ENCODE measurements at regions not wholly inside any gene's neighbourhood (a gene's known extent, or its start where the extent isn't known, plus 50 kb on each side); places are given as distances from the start of the nearest gene placed in this dataset.
A peak's percentile ranks its signal among the peaks of the same experiment; 100 is the strongest.

DNA sequence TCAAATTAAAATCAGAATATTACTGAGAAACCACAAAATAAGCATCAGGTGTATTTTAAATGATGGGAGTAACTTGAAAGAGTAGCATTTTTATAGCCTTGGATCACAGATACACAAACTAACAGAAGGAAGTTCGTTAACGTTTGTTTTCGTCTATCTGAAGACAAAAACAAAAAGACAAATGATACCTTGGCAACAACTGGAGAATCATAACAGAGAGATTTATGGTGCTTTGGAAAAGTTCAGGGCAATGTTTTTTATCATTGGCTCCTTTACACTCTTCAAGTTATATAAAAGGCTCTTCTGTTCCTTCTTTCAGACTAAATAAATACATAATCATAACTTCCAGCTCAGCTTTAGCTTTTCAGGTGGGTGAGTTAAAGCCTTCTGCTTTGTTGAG lies 128.1 kb upstream of the VLDLR start:
- DNase-seq (no peak), ATAC-seq (ENCODE audit: low FRiP score in 2 of 2) (no peak)
- Histone ChIP-seq H3K27me3 (no peaks in the 10 kb centered on the region), H3K27ac (no peak overlapping the region), H3K9me3 (no peaks in the 10 kb centered on the region), H3K4me1 (peaks cover 0 to 5% (median 2%) of the 10 kb centered on the region in 4 donors), H3K4me3 (no peak overlapping the region), H3K36me3 (no peaks in the 10 kb centered on the region)
- TF ChIP-seq EP300 (IDR thresholded peaks at IDR 0.05) (no peak), POLR2AphosphoS5 (IDR thresholded peaks at IDR 0.05) (no peak), POLR2A (IDR thresholded peaks at IDR 0.05) (no peak), CTCF (IDR thresholded peaks at IDR 0.05) (no peak)
- WGBS, 2 donors = 52 to 62% methylated on average over 3 of the region's 3 CpGs

DNA sequence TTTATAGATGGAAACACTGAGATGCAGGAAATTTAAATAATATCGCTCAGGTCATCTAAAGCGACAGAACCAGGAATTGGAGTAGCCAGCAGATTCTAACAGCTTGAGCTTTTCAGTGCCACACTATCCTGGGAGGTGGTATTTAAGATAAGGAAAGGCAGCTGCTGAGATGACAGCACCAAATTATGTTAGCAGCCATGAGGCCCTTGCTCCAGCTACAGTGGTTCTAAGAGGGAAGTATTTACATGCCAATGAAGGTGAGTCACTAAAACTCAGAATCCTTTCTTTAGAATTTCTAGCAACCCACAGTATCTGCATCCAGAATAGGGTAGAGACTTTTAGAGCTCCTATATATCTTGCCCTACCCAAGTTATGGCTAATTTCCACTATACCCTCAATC lies 127.0 kb upstream of the VLDLR start:
- Histone ChIP-seq H3K27ac (no peak overlapping the region), H3K36me3 (no peaks in the 10 kb centered on the region), H3K9me3 (no peaks in the 10 kb centered on the region), H3K4me1 (peaks cover 0 to 5% (median 2%) of the 10 kb centered on the region in 4 donors), H3K4me3 (no peak overlapping the region), H3K27me3 (no peaks in the 10 kb centered on the region)
- TF ChIP-seq POLR2AphosphoS5 (IDR thresholded peaks at IDR 0.05) (peak in 1 of 2 donors; percentile 55), EP300 (IDR thresholded peaks at IDR 0.05) (no peak)
- DNase-seq (no peak), ATAC-seq (ENCODE audit: low FRiP score in 2 of 2) (peak in 1 of 2 donors; percentile 46)
- 72 to 73% methylated on average over 2 of the region's 2 CpGs for WGBS, 2 donors

GRCh38 chr9:2495221-2496005 lies 126.2 kb upstream of the VLDLR start:
- TF ChIP-seq CTCF (IDR thresholded peaks at IDR 0.05) = no peak
- no peak for TF ChIP-seq POLR2AphosphoS5 (IDR thresholded peaks at IDR 0.05)
- no peak for TF ChIP-seq POLR2A (IDR thresholded peaks at IDR 0.05)
- TF ChIP-seq EP300 (IDR thresholded peaks at IDR 0.05) = no peak
- H3K9me3 ChIP-seq = no peaks in the 10 kb centered on the region
- H3K4me1 ChIP-seq = peaks cover 0 to 5% (median 2%) of the 10 kb centered on the region in 4 donors
- no peak overlapping the region for H3K4me3 ChIP-seq
- ATAC-seq (ENCODE audit: low FRiP score in 2 of 2) (peak in 1 of 2 donors; percentile 9), DNase-seq (no peak)
- no peaks in the 10 kb centered on the region for H3K27me3 ChIP-seq
- H3K27ac ChIP-seq = no peak overlapping the region
- WGBS, 2 donors = 71 to 85% methylated on average over 3 of the region's 3 CpGs
- H3K36me3 ChIP-seq = no peaks in the 10 kb centered on the region

DNA sequence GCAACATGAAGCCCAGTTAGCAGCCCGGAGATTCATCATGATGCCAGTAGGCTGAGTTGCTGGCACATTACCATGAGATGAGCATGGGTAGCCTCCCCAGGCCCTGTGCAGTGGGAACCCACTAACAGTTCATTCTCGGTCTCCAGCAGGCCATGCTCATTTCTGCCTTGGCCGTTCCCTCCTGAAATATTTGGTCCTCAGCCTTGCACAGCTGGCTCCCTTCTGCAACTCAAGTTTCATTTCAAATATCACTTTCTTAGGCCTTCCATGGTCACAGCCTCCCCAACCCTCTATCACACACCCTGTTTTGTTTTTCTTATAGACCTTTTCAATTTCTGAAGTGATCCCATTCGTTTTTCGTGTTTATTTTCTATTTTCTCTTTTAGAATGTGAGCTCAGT lies 125.4 kb upstream of the VLDLR start:
- Histone ChIP-seq H3K4me3 (no peak overlapping the region), H3K4me1 (peaks cover 0 to 5% (median 2%) of the 10 kb centered on the region in 4 donors), H3K36me3 (no peaks in the 10 kb centered on the region), H3K9me3 (no peaks in the 10 kb centered on the region), H3K27ac (no peak overlapping the region), H3K27me3 (no peaks in the 10 kb centered on the region)
- WGBS, 2 donors = 76 to 86% methylated on average over 5 of the region's 5 CpGs
- no peak for TF ChIP-seq EP300 (IDR thresholded peaks at IDR 0.05)
- TF ChIP-seq POLR2A (IDR thresholded peaks at IDR 0.05) = no peak
- TF ChIP-seq POLR2AphosphoS5 (IDR thresholded peaks at IDR 0.05) = no peak
- TF ChIP-seq CTCF (IDR thresholded peaks at IDR 0.05) = no peak
- DNase-seq (no peak), ATAC-seq (ENCODE audit: low FRiP score in 2 of 2) (peak in 1 of 2 donors; percentile 31)

DNA sequence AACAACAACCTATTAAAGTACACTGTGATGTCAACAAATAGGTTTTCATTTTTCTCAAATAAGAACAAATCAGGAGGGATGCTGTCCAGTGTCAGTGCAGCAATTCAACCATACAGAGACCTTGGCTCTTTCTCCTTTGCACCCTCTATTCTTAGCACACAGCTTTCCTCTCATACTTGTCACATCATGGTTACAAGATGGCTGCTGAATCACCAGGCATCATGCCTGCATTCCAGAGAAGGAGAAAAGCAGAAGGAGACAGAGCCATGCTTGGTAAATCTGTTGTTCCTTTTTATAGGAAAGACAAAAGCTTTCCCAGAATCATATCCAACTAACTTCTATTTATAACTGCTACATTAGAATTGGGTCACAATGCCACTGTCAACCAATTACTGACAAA lies 124.7 kb upstream of the VLDLR start:
- no peaks in the 10 kb centered on the region for H3K9me3 ChIP-seq
- H3K4me3 ChIP-seq = no peak overlapping the region
- ATAC-seq (ENCODE audit: low FRiP score in 2 of 2) (no peak), DNase-seq (no peak)
- no peak for TF ChIP-seq POLR2A (IDR thresholded peaks at IDR 0.05)
- peaks cover 0 to 5% (median 2%) of the 10 kb centered on the region in 4 donors for H3K4me1 ChIP-seq
- no peak overlapping the region for H3K27ac ChIP-seq
- H3K36me3 ChIP-seq = no peaks in the 10 kb centered on the region
- no peaks in the 10 kb centered on the region for H3K27me3 ChIP-seq

Measured in upper lobe of left lung (tissue), 6 donors.